ENCODE measurements at regions not wholly inside any gene's neighbourhood (a gene's known extent, or its start where the extent isn't known, plus 50 kb on each side); places are given as distances from the start of the nearest gene placed in this dataset.

DNA sequence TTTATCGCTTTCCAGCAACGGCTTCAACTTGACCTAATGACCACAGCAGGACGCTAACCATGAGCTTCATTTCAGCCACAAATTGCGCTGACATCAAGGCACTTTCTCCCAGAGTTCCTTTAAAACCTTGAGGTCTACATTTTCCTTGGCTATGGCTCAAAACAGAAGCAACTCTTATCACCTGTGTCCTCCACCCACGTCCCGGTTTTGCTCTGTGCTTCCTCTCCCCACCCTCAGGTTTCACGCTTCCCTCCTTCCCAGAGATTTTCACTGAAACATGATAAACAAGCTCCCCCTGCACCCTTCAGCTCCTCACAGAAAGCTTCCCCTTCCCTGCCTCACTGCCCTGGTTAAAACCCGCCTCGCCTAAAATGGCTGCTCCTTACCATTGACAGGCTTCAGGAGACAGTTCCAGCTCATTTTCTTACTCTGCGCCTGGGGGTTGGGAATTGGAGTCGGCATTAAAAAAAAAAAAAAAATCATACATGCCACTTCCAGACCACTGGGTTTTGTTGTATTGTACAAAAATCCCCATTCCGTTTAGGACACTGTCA is 229.5 kb downstream of the UBE3D start:
- TF ChIP-seq CTCF (IDR thresholded peaks at IDR 0.05; ENCODE audit: insufficient read depth, low read depth, low read length, missing control alignments): no peak
- no peak overlapping the region for H3K4me3 ChIP-seq (ENCODE audit: low read length)
- no peak for DNase-seq (ENCODE audit: low read depth)

DNA sequence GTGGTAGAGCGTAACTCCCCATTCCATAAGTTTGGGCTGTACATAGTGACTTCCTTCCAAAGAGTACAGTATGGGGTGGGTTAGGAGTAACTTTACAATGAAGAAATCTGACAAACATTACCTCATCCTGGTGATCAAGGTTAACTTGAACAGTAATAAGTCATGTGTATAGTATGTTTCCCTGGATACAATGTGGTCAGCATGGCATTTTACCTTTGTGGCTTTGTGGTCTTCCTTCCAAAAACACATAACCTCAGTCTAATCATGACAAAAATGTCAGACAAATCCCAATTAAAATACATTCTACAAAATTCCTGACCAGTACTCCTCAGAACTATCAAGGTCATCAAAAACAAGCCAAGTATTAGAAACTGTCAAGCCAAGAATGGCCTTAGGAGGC is 225.1 kb downstream of the UBE3D start:
- H3K4me3 ChIP-seq (ENCODE audit: low read length): no peak overlapping the region
- no peak for TF ChIP-seq CTCF (IDR thresholded peaks at IDR 0.05; ENCODE audit: insufficient read depth, low read depth, low read length, missing control alignments)
- DNase-seq (ENCODE audit: low read depth): no peak

GRCh38 chr6:82841309-82841708 is 224.3 kb downstream of the UBE3D start:
- no peak for DNase-seq (ENCODE audit: low read depth)
- no peak overlapping the region for H3K4me3 ChIP-seq (ENCODE audit: low read length)
- TF ChIP-seq CTCF (IDR thresholded peaks at IDR 0.05; ENCODE audit: insufficient read depth, low read depth, low read length, missing control alignments): no peak

Data from epithelial cell of esophagus (primary cell).